Hematopoietic multipotent progenitor cell treated with erythropoietin and hydrocortisone succinate and interleukin-3 and kit ligand, for 4 days (in vitro differentiated cells): ENCODE measurements at regions not wholly inside any gene's neighbourhood (a gene's known extent, or its start where the extent isn't known, plus 50 kb on each side); places are given as distances from the start of the nearest gene placed in this dataset.

Source experiments
- DNase-seq: peaks from one replicate; pipeline ENCODE4 v3.0.0-alpha.2; 2015

- no peak for DNase-seq
Observed at GRCh38 chr5:74953937-74954720, 87.9 kb upstream of the FAM169A start.

- DNase-seq, result no peak
Observed at GRCh38 chr5:74953554-74953936, 87.4 kb upstream of the FAM169A start.

GRCh38 chr5:74952406-74952805 is 86.2 kb upstream of the FAM169A start:
- no peak for DNase-seq

GRCh38 chr5:74951865-74952264 is 85.7 kb upstream of the FAM169A start:
- no peak for DNase-seq

GRCh38 chr5:74950836-74951515 is 84.8 kb upstream of the FAM169A start:
- no peak for DNase-seq

GRCh38 chr5:74949976-74950375 is 83.8 kb upstream of the FAM169A start:
- DNase-seq, result no peak

GRCh38 chr5:74948031-74948546 is 81.9 kb upstream of the FAM169A start:
- DNase-seq, result no peak

GRCh38 chr5:74946471-74946870 is 80.3 kb upstream of the FAM169A start:
- DNase-seq, result no peak

- peak; percentile 49 for DNase-seq
Observed at GRCh38 chr5:74945561-74946165, 79.5 kb upstream of the FAM169A start.

- peak; percentile 30 for DNase-seq
Observed at GRCh38 chr5:74943905-74944304, 77.7 kb upstream of the FAM169A start.

GRCh38 chr5:74942622-74943286 is 76.6 kb upstream of the FAM169A start:
- no peak for DNase-seq

- no peak for DNase-seq
Observed at GRCh38 chr5:74940782-74941353, 74.7 kb upstream of the FAM169A start.

GRCh38 chr5:74938250-74938933 is 72.2 kb upstream of the FAM169A start:
- DNase-seq, result peak; percentile 83

GRCh38 chr5:74935752-74936091 is 69.5 kb upstream of the FAM169A start:
- no peak for DNase-seq

- peak; percentile 69 for DNase-seq
Observed at GRCh38 chr5:74934949-74935751, 69.0 kb upstream of the FAM169A start.

- no peak for DNase-seq
Observed at GRCh38 chr5:74927336-74927735, 61.1 kb upstream of the FAM169A start.

- DNase-seq, result peak; percentile 79
Observed at GRCh38 chr5:74919487-74919886, 53.3 kb upstream of the FAM169A start.

GRCh38 chr5:74919041-74919440 is 52.9 kb upstream of the FAM169A start:
- DNase-seq, result no peak

GRCh38 chr5:74918232-74918669 is 52.1 kb upstream of the FAM169A start:
- DNase-seq, result no peak

- DNase-seq, result no peak
Observed at GRCh38 chr5:74916831-74917710, 50.9 kb upstream of the FAM169A start.
